Fibroblast of villous mesenchyme (primary cell): ENCODE measurements at regions not wholly inside any gene's neighbourhood (a gene's known extent, or its start where the extent isn't known, plus 50 kb on each side); places are given as distances from the start of the nearest gene placed in this dataset.

Experiments
- DNase-seq: peaks from one replicate; pipeline ENCODE4 v3.0.0-alpha.2; 2010; ENCODE audit warnings: low read depth
- H3K4me3 ChIP-seq: 2 replicates; pipeline ENCODE4 v1.5.1; 2011; ENCODE audit warnings: low read depth, mild to moderate bottlenecking, low read length
- TF ChIP-seq, protein P1 (sequence below): IDR thresholded peaks from 2 replicates; pipeline ENCODE4 v1.5.1; 2012; ENCODE audit warnings: low read depth, mild to moderate bottlenecking, low read length; ENCODE audit not compliant: insufficient read depth

DNA sequence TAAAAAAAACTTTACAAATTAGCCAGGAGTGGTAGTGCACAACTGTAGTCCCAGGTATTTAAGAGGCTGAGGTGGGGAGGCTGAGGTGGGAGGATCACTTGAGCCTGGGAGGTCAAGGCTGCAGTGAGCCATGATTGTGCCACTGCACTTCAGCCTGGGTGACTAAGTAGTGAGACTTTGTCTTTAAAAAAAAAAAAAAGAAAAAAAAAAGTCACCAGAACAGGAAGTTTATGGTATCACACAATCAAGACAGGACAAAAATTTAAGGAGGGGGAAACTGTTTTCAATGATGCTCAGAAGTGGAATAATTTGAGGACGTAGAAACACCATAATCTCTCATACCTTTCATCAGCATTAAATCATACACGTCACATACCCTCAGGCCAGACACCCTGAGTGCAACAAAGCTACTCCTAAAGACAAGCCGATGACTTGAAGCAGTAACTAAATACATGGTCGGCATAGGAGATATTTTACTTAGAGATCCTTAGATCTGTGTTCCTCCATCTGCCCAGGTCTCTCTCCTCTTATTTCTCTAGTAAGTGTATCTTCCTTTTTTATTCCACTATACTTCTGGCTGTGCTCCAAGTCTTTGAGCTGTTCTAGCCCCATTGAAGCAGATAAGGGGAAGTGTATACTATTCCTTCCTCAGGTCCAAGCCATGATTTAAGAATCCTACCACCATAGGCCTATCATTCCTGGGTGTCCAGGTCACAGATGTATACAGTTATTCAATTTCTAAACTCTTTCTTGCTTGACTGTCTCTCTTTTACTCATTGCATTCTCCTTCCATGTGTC, 91.3 kb upstream of the APC start:
- TF ChIP-seq, protein P1, sequence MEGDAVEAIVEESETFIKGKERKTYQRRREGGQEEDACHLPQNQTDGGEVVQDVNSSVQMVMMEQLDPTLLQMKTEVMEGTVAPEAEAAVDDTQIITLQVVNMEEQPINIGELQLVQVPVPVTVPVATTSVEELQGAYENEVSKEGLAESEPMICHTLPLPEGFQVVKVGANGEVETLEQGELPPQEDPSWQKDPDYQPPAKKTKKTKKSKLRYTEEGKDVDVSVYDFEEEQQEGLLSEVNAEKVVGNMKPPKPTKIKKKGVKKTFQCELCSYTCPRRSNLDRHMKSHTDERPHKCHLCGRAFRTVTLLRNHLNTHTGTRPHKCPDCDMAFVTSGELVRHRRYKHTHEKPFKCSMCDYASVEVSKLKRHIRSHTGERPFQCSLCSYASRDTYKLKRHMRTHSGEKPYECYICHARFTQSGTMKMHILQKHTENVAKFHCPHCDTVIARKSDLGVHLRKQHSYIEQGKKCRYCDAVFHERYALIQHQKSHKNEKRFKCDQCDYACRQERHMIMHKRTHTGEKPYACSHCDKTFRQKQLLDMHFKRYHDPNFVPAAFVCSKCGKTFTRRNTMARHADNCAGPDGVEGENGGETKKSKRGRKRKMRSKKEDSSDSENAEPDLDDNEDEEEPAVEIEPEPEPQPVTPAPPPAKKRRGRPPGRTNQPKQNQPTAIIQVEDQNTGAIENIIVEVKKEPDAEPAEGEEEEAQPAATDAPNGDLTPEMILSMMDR, result no peak
- DNase-seq, result no peak
- H3K4me3 ChIP-seq, result no peak overlapping the region

DNA sequence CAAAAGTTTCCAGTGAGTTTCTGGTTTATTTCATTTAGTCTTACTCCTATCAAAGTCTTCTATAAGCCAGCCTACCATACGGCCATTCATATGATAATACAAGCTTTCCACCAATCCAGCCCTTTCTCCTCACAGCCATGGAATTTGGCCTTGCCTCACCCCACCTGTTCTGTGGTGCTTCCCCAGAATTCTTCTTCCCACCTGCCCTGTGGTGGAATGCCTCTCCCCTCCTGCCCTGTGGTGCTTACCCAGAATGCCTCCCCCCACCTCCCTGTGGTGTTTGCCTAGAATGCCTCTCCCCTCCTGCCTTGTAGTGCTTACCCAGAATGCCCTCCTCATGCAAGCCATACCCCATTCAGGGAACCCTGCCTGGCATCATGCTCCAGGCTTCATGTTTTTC, 90.3 kb upstream of the APC start:
- TF ChIP-seq, protein P1, result no peak
- no peak overlapping the region for H3K4me3 ChIP-seq
- no peak for DNase-seq

DNA sequence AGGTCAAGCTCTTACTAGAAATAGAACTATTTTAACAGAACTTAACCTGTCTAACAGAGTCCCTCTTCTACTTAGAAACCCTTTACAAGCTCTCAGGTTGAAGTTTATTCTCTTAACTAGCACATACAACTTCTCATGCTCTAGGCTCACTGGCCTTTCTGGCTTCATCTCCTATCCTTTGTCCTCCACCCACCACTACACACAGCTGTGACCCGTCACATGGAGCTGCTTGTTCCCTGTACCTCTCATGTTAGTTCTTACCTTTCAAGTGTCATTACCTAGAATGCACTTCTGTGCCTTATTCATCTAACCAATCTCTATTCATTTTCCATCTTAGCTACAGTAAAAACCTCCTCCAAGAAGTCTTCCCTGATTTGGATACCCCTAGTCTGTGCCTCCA, 89.4 kb upstream of the APC start:
- no peak overlapping the region for H3K4me3 ChIP-seq
- DNase-seq, result no peak
- TF ChIP-seq, protein P1, result no peak

DNA sequence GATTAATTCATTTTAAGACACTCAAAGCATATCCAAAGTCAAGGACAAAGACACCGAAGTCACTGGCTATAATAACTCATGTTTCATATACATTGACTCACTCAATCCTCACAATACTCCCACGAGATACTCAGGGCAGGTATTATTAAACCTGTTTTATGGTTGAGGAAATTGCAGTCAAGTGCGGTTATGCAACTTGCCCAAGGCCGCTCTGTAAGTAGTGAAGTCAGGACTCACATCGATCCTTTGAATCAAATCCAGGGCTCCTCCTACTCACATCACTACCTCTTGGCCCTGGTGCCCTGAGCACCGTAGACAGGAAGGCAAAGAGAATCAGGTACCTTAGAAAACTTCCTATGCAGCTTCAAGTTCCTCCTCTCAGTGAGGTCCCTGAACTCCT, 87.8 kb upstream of the APC start:
- no peak for DNase-seq
- H3K4me3 ChIP-seq, result no peak overlapping the region
- TF ChIP-seq, protein P1, result no peak

DNA sequence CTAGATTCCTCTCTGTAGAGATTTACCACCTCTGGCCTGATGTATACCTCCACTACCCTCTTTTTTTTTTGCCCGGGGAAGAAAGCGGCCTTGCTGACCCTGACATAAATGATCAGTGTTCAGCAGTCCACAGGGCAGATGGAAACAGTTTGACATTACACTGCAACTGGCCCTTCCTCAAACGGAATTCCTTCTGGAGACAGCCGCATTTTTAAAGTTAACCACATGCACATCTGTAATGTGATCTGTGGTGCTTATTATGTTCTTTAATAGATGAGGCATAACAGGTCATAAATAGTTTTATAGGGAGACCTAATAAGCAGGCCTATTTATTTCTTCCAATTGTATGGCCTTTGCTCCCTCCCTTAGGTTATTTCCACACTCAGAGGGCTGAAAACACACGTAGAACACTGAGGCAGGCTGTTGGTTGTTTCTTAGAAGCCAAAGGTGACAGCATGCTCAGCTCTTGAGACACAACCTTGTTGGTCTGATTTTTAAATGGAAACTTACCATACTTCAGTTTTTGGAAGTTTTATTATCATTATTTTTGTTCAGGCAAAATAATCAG, 84.0 kb upstream of the APC start:
- no peak overlapping the region for H3K4me3 ChIP-seq
- TF ChIP-seq, protein P1, result no peak
- DNase-seq, result peak; percentile 39

DNA sequence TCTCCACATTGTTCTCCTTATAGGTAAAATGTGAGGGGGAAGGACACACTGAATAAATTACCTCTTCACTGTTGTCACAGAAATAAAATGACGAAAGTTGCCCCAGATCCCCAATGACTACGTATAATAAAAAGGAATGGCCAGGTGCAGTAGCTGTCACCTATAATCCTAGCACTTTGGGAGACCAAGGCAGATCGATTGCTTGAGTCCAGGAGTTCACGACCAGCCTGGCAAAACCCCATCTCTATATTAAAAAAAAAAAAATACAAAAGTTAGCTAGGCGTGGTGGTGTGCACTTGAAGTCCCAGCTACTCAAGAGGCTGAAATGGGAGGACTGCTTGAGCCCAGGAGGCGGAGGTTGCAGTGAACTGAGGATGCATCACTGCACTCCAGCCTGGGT, 82.2 kb upstream of the APC start:
- no peak for DNase-seq
- TF ChIP-seq, protein P1, result no peak
- no peak overlapping the region for H3K4me3 ChIP-seq
